GM19351 (cell line): ENCODE measurements at regions not wholly inside any gene's neighbourhood (a gene's known extent, or its start where the extent isn't known, plus 50 kb on each side); places are given as distances from the start of the nearest gene placed in this dataset.
"Not testable (repeated sequence)": the region's sequence is repeated elsewhere in the genome, so short reads cannot be mapped to it uniquely, and the experiment has no call there.

ENCODE experiments used
- ATAC-seq: cut with Tn5 transposase; IDR thresholded peaks from one replicate; pipeline ENCODE4 v1.9.1; 2021; ENCODE audit warnings: mild to moderate bottlenecking, moderate library complexity; ENCODE audit not compliant: unreplicated experiment

DNA sequence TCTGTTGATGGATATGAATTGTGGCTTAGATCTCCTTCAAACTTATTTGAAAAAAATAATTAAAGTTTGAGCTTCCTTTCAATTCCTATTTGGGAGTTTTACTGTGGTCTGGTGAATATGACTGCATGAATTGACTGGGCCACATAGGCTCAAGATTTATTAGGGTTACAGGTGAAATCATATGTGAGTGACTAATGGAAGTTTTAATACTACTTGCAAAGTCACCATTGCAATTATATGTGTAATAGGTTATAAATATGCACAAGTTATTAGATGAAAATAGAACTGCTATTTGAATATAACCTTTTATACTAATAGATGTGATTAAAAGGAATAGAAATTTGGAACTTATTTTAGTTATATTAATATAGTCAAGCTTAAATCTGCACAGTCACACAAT lies 712.1 kb upstream of the MMS22L start:
- ATAC-seq, result no peak

DNA sequence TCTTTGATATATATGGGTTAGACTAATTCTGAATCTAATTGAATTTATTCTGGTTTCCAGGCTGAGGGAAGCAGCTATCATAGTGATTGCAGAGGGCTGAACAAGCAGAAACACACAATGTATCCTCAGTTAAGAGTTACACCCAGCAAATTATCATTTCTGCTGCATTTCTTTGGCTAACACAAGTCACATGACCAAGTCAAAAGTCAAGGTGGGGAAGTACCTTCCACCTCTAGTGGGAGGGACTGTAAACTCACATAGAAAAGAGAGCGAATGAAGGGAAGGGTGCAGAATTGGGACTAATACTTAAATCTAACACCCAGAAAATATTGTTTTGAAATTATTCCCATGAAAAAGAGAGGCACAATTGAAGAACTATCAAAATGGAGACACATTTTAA lies 719.7 kb upstream of the MMS22L start:
- no peak for ATAC-seq

DNA sequence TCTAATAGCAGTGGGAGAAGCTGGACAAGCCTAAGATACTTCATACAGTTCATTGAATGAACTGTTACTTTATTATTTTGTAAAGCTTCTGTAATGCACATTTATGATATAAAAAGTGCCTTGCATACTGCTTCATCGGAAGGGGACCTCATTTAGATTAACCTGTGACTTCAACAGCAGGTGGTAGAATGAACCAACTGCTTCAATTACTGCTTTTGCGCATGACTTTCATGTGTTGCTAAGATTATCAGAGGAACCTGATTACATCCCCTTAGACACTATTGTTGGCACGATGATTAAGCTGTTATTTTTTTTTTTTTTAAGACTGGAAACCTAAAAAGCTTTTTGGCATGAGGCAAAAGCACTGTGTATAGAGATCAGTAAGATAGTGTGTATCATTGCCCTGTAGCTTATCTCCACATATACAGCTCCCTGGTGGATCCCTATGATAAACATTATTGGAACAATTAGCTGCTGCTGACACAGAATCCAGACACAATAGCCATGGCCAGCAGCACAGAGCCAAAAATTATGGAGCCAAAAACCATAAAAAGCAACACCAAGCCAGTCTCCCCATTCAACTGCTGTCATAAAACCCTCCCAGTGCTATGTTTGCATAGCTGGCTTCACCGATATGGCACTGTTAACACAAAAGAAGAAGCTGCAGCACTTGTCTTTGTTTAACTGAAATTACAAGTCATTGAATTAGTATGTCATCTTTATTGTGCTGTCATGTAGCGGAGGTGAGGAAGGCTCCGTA lies 731.6 kb upstream of the MMS22L start:
- no peak for ATAC-seq

DNA sequence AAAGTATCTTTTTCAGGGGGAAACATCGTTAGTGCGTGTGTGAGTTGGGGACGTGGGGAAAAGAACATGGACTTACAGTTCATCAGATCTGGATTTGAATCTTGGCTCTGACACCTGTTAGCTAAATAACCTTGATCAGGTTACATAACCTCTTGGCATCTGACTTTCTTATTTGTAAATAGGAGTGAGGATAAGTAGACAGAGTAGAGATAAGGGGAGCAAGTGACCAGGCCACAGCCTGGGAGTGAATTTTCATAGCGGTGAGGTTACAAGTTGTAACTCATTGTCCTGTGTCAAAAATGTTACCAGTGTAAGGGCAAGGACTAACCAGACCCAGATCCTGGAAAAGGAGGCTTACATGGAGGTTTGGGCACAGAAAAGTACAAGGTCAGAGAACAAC lies 733.5 kb upstream of the MMS22L start:
- no peak for ATAC-seq

DNA sequence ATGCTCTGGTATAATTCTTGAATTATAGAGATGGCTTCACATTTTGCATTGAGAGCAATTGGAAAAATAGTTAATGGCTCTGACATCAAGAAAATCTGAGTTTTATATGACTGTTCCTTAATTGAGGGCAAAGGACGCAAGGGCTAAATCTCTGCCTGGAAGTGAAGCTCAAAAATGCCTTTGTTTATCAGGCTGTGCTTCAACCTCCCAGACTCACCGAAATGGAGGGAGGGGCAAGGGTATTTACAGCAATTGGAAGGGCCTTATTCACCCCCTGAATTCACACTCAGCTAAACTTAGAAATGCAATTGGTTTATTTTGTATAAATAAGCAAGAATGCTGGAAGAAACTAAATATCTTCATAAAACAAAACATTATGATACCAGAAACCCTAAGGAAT lies 737.2 kb upstream of the MMS22L start:
- ATAC-seq, result no peak

DNA sequence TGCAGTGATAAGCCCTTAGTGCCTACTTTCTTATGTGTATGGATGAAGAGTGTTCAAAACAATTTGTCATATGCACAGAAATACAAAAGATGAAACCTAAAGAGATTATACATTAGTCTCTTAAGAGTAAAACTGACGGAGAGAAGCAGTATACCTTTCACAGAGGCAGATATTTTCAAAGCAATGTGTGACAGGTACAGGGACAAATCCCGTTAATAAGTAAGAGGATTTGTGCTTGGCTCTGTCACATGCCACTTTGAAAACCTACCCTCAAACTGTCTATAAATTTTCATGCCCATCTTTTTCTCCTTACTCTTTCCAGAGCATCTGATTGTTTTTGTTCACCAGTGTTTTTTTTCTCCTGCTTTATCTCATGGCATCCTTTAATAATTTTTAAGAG lies 741.3 kb upstream of the MMS22L start:
- ATAC-seq, result no peak

DNA sequence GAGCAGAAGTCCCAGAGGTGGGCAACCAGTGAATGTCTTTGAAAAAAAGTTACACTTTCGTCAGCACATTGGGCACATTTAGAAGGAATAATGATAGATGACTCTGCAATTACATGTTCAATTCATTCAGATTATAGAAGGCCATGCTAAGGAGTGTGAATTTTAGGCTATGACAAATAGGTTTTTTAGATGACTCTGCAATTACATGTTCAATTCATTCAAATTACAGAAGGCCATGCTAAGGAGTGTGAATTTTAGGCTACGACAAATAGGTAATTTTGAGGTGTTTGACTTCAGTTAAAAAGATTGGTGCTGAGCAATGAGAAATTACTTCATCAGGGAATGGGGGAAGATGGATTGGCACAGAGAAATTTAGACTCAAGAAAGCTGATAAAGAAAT lies 744.9 kb upstream of the MMS22L start:
- ATAC-seq, result no peak

DNA sequence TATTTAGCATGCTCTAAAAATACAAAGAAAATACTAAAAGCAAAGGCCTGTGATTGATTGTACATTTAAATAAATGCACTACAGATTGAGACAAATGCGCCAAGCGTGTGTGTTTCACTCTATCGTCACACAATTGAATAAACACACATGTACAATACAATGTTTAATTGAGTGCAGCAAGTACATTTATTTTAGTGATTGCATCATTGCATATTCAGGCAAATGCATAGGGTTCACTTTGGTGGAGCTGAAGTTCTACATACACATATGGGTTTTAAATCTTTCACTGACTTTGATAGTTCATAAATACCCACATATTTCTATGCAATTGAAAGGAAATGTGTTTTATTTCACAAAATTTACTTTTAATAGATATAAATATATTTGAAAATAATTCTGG lies 750.6 kb upstream of the MMS22L start:
- no peak for ATAC-seq

DNA sequence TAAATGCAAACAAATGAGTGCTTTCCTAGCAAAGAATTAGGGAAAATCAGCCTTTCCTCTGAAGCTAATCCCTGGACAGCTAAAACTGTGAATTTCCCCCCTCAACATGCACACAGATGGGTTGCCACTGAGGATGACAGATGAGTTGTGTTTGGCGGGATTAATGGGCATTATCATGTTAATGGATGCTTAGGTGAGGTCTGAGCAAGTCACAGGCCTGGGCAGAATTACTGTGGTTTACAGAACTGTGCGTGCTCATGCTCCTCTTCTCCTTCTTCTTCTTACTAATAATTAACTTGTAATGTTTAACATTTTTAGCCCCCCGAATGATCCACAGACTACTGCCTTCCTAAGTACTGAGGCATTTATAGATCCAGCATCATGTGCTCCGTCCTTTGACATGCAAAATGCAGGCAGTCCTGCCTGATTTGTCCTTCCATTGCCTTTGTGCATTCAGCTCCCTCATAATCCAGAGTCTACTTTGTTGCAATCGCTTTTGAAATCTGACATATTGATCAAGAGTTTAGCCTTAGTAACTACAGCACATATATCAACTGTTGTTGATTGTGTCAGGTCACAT lies 753.4 kb upstream of the MMS22L start:
- no peak for ATAC-seq

DNA sequence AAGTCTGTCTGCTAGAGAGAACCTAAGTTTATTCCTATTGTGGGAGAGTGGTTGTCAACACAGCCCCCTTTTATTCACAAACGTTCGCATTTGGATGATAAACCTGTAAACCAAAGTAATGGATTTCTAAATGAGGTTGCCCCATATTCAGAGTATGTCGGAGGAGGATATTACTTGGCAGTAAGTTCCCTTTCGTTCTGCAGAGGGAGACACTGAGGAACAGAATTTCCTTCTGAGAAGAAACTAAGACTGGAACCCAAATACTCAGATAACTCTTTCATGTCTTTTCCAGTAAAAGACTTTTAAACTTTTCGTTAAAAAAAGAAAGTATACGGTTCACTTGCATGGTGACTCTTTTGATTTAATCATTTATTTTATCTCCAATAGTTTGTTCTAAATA lies 754.6 kb upstream of the MMS22L start:
- ATAC-seq, result no peak

DNA sequence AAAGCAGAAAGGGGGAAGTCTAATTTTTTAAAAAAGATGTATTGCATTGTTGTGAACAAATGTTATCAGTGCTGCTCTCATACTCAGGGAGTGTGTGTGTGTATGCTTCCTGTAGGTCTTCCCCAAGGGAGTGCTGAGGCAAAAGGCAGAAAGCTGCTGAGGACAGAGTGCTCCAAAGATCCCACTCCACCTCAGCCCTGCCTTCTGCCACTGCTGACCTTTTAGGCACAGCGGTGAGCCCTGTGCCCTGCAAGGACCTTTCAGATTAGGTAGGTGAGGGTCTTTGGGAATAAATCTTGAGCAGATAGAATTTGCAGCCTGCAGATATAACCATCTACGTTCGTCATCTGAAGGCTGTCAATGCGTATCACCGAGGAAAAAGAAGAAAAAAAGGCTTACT lies 756.4 kb upstream of the MMS22L start:
- no peak for ATAC-seq

DNA sequence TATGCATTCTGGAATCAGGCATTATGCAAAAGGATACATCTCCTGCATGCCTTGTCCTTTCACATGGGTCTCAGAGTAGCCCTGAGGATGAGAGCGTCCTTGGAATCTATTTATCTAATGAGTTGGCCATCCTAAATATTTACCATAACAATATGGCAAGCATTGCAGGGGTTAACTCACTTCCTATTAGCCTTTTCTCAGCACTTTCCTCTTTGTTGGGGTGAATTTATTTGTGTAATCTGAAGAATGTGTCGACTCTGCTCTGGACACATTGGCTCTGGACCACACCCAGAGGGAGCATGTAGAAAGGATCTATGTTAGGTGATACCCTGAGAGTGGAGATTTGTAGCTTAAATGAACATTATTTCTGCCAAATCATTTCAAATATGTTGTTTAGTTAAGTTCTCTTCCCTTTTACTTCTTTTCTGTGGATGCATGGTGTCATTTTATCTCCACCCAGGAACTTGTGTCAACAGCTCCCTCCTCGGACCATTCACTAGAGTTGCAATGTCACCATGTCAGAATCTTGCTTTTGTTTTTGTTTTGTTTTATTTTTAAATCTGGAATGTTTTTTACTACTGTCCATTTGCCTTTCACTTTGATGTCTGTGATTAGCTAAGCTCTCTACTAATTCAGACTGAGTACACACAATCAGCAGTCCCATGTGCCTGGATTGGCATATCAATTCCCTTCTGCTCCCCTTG lies 757.0 kb upstream of the MMS22L start:
- peak; percentile 50 for ATAC-seq

DNA sequence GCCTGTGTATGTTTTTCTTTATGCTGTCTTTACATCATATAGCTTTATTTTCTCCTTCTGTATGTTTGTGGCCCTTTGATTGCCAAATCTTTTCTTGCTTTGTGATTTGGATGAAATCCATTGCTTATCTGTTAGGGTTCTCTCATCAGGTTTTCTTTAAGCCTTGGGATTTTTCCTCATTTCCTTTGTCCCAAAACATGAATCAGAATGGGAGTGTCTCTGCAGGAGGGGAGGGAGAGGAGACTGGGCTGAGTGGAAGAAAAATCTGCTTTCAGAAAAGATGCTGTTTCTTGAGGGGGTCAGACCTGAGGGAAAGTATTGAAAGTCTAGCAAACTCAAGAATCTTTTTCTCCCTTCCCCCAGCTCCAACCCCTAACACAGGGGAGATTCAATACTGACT lies 758.0 kb upstream of the MMS22L start:
- no peak for ATAC-seq

DNA sequence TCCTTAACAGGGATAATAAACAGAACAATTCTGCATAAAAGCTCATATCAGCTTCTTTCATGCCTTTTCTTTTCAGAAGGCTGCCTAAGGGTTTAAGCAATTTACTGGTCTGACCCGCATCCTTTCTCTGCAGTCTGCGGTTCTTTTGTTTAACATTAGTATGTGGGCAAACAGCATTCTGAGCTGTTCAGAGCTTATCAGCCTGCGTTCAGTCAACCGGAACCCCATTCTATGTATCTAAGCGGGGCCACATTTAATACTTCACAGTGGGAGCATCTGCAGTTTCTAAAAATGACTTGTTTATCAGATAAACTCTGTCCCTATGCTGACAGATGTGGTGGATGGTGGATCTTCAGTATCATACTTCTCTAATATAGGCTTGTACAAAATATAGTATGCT lies 758.9 kb upstream of the MMS22L start:
- no peak for ATAC-seq

DNA sequence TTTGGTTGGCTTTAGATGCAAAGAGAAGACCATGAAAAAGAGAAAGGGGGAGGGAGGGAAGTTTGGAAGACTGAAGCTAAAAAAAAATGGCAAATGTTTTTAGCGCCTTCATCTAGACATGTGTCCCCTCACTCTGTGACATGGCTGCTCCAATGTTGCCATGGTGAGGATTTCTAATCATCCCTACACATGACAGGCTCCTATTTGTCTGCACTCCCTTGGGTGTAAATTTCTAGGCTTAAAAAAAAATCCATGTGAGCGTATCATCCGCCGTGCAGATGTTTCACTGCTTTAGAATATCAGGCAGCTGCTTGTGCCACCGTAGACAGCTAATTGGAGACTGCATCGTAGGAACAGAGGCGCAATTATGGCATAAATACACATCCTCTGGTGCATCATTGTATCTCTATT lies 761.1 kb upstream of the MMS22L start:
- ATAC-seq, result no peak

DNA sequence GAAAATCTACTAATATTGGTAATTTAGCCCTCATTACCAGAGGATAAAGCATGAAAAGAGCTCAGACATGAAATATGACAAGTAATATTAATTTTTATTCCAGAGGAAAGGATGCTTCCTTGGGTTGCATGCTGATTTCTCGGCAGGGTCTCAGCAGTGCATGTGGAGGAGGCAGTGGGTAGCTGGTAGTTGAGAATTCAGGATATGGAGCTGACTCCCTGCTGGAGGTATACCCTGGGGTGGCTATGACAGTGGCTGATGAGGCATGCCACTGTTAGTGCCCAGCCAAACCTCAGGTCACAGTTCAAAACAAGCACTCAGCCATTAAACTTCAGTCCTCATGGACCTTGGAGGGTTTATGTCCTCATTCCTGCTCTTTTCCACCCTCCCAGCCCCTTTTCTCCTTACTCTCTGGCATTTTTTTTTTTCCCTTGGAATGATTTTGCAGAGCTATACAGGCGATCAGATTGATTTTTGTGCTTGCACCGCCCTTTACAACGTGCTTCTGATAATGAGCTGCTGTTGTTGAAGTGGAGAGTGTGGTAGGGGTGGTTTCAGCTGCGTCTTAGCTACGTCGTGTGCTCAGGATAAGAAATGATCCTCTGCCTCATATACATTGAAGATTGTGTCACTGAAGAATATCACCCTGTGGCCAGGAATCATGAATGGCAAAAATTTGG lies 761.9 kb upstream of the MMS22L start:
- no peak for ATAC-seq

DNA sequence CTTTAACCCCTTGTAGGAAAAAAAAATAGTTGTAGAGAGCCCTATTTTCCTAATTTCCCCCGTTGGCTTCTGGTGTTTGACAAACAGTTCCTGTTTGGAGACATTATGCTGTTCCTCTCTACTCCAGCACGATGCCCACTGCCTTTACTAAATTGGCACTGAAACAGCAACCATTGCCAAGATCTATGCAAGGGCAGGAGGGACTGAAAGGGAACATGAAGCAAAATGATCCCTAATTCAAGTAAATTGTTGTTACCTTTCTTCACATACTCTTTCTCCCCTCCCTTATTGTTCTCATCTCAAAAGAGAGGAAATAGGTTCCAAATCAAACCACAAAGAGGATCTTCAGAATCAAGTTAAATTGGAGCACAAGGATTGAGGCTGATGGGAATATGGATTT lies 764.1 kb upstream of the MMS22L start:
- no peak for ATAC-seq

DNA sequence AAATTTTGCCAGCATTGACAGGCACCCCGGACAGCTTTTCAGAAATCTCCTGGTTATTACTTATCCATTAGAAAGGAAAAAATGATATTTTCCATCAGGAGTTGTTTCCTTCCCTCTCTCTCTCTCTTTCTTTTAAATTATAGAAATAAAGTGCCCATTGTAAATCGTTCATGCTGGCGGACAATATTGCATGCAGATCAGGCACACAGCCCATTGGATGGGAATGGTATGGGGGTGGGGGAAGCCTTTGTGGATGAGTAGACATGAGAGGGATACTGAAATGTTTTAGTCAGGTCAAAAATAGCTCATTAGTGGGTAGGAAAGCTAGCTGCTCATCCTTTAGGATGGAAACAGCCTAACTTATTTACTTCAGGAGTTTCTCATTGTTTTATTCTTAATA lies 764.9 kb upstream of the MMS22L start:
- no peak for ATAC-seq

DNA sequence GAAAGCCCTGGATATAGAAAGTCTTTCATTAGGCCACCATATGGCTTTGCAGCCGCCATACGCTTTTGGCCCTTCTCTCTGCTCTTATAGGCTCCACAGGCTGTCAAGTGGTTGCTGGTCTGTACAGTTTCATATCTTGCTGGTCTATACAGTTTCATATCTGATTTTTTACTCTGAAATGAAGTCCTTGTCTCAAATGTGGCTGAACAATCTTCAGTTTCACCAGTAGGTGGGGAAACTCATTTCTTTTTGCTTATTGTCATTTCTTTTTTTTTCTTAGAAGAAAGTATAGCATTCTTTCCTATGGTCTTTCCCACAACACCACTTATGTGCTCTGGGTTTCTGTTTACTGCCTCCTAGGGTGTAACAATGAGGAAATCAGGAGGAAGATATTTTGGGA lies 771.4 kb upstream of the MMS22L start:
- ATAC-seq, result peak; percentile 82

DNA sequence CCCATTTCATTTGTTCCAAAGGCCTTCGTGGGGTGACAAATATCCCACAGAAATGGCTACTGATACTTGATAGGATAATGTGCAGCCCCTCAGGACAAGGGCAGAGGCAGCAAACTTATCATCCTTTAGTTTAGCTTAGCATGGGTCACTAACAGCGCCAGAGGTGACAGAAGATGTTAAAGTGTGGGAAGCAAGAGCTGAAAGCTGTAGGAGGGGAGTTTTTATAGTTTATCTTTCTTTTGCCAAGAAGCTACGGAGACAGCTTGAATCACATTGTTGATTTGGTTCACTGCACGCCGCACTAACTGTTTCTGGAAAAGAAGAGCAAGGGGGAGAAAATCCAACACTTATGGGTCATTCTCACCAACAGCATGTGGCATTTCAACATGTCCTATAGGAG lies 773.9 kb upstream of the MMS22L start:
- no peak for ATAC-seq

DNA sequence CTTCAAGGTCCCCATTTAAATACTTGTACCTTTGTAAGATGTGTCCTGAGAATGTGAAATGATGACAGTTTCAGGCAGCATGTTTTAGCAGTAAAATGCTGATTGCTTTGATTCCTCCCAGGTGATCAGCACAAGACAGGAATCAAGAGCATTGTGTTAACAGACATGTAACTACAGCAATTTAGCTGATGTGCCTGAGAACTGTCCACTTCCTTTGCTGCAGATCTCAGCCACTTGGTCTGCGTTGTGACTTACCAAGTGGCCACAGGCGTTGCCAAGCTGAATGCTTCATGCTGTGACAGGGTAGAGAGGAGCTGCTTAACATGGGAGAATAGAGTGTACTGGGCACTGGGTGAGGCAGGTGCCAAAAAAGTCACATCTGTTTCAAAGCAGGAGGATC lies 767.0 kb upstream of the POU3F2 start:
- ATAC-seq, result no peak

DNA sequence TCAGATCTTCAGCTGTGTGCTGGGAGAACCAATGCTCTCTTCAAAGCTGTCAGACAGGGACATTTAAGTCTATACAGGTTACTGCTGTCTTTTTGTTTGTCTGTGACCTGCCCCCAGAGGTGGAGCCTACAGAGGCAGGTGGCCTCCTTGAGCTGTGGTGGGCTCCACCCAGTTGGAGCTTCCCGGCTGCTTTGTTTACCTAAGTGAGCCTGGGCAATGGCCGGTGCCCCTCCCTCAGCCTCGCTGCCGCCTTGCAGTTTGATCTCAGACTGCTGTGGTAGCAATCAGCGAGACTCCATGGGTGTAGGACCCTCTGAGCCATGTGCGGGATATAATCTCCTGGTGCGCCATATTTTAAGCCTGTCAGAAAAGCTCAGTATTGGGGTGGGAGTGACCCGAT lies 745.8 kb upstream of the POU3F2 start:
- not testable (repeated sequence) for ATAC-seq
